ENCODE measurements at regions not wholly inside any gene's neighbourhood (a gene's known extent, or its start where the extent isn't known, plus 50 kb on each side); places are given as distances from the start of the nearest gene placed in this dataset.
A peak's percentile ranks its signal among the peaks of the same experiment; 100 is the strongest.
"Not testable (repeated sequence)": the region's sequence is repeated elsewhere in the genome, so short reads cannot be mapped to it uniquely, and the experiment has no call there.

DNA sequence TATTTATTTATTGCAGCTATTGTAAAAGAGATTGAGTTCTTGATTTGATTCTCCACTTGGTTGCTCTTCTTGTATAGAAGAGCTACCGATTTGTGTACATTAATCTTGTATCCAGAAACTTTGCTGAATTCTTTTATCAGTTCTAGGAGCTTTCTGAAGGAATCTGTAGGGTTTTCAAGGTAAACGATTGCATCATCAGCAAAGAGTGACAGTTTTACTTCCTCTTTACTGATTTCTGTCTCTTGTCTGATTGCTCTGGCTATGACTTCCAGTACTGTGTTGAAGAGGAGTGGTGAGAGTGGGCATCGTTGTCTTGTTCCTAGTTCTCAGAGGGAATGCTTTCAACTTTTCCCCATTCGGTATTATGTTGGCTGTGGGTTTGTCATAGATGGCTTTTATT lies 103.1 kb downstream of the CAPZA3 start:
- H2BK5ac ChIP-seq (ENCODE audit: low read depth, low read length); H3K23ac ChIP-seq (ENCODE audit: insufficient read length); H3K79me1 ChIP-seq (ENCODE audit: low read depth, low read length); H3K27ac ChIP-seq (ENCODE audit: low read depth, low read length); H4K8ac ChIP-seq (ENCODE audit: extremely low read depth, insufficient read depth, low read length); H3K9me3 ChIP-seq (ENCODE audit: insufficient read depth in 2 of 2, low read depth in 1 of 2, low read length in 1 of 2); H3K23me2 ChIP-seq (ENCODE audit: low read depth, low read length); POLR2A ChIA-PET (ENCODE audit: partially characterized antibody); H2BK12ac ChIP-seq (ENCODE audit: low read depth, low read length); H2BK15ac ChIP-seq (ENCODE audit: low read length); H3K18ac ChIP-seq (ENCODE audit: extremely low read depth, low read length); H3K4me2 ChIP-seq (ENCODE audit: insufficient read depth in 1 of 2, low read depth in 2 of 2, low read length in 2 of 2); H4K5ac ChIP-seq (ENCODE audit: insufficient read length, low read depth, low read length); CTCF ChIA-PET (ENCODE audit: partially characterized antibody); DNase-seq (ENCODE audit: low read depth in 1 of 2, low spot score in 2 of 2); H3K9ac ChIP-seq (replicated peaks in 1 of 4; ENCODE audit: extremely low read depth in 1 of 4, low read depth in 3 of 4, low read length in 3 of 4); H3K36me3 ChIP-seq (ENCODE audit: control insufficient read depth in 2 of 4, insufficient read depth in 4 of 4, low read length in 3 of 4); FAIRE-seq; H3K79me2 ChIP-seq (ENCODE audit: control insufficient read depth in 1 of 2, insufficient read depth in 2 of 2, low read length in 2 of 2); H3K4me1 ChIP-seq (replicated peaks in 1 of 4; ENCODE audit: control insufficient read depth in 3 of 4, insufficient read depth in 4 of 4, low read length in 3 of 4); H2BK120ac ChIP-seq (replicated peaks; ENCODE audit: low read depth, low read length); H3K4me3 ChIP-seq (ENCODE audit: extremely low read depth in 1 of 4, insufficient read depth in 2 of 4, low read depth in 3 of 4, low read length in 4 of 4); H4K91ac ChIP-seq (replicated peaks; ENCODE audit: insufficient read length, low read length); H3K56ac ChIP-seq (replicated peaks; ENCODE audit: insufficient read length, low read depth, low read length); H2AK5ac ChIP-seq (ENCODE audit: low read depth, low read length); H4K20me1 ChIP-seq (replicated peaks in 1 of 2; ENCODE audit: control insufficient read depth in 1 of 2, insufficient read depth in 2 of 2, low read length in 2 of 2); H3K14ac ChIP-seq (ENCODE audit: insufficient read length); H2BK20ac ChIP-seq (ENCODE audit: low read length); H3K27me3 ChIP-seq (replicated peaks in 1 of 4; ENCODE audit: control insufficient read depth in 3 of 4, extremely low read depth in 1 of 4, insufficient read depth in 3 of 4, low read length in 3 of 4); H3K4ac ChIP-seq (replicated peaks; ENCODE audit: insufficient read length, low read depth, low read length): not testable (repeated sequence)
- H2AFZ ChIP-seq (ENCODE audit: low read length): 0 out of 2 replicates have a peak overlapping the region, but pooled peaks have one; percentile 39
- WGBS, 2 experiments (ENCODE audit: extremely low coverage in 1 of 2, insufficient coverage in 1 of 2, insufficient read length in 1 of 2, insufficient replicate concordance in 2 of 2, low coverage in 1 of 2, low lambda C conversion rate in 2 of 2, missing lambda C conversion rate in 1 of 2): 92% methylated on average over 4 of the region's 4 CpGs; no CpG with 5 or more reads in 1 of the 2 experiments

Data from H1 (cell line).